Stimulated activated CD4-positive, alpha-beta T cell treated with anti-CD3 and anti-CD28 coated beads, Interleukin-15, amount 100 ng/mL, for 1 hour (primary cell): ENCODE measurements at regions not wholly inside any gene's neighbourhood (a gene's known extent, or its start where the extent isn't known, plus 50 kb on each side); places are given as distances from the start of the nearest gene placed in this dataset.

Experiments
- DNase-seq, 2 donors: peaks; one replicate each; pipeline ENCODE4 v3.0.0-alpha.2; 2020; ENCODE audit warnings: low read depth in 1 of 2, low spot score in 1 of 2

DNA sequence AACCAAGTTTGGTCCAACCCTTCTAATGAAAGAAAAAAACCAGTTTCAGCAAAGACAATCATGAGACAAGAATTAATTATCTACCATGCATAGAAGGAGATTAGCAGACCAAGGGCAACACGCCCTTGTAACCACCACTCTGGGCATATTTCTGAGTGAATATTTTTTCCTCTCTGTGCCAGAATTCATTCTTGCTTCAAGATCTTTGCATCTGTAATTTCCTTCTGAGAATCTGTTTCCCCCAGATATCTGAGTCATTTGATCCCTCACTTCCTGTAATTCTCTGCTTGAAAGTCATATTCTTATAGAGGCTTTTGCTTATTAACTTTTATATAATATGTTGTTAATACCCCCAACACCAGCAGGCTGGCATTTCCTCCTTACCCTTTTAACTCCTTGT, 243.7 kb downstream of the SLC16A7 start:
- DNase-seq, result no peak

DNA sequence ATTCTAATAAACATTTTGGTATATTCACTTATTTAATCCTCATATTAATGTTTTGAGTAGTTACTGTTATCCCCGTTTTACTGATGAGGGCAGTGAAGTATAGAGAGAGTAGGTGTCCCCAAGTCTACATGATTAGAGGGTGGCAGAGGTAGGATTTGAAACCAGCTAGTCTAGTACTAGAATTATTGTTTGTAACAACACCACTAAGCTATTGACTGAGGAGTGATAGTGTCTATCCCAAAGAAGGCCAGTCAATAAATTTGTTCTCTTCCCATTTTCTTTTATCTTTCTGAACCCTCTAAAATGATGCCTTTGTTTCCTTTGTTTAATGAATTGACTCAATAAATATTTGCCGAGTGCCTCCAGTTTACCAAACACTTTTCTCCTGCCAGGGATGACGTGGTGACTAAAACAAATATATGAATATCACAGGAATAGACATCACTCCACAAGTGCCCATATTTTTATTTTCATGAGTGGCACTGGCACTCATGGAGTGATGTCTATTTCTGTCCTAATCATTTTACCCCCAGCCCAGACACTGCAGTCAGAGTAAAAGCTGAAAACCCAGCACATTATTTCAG, 247.5 kb downstream of the SLC16A7 start:
- no peak for DNase-seq

DNA sequence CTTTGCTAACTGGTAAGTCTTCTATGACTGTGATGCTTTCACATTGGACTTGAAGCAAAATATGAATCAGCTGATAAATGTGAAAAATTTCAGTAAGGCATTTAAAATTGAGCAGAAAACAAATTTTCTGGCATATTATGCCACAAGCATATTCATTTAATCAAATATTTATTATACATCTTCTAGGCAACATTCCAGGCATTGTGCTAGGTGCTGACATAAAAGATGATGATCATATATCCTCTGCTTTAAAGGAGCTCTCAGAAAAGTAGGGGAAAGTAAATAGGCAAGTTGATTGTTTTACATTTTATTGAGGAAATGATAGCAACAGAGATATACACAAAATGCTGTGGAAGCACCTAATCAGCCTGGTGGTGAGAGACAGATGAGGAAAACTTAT, 248.9 kb downstream of the SLC16A7 start:
- DNase-seq, result no peak

DNA sequence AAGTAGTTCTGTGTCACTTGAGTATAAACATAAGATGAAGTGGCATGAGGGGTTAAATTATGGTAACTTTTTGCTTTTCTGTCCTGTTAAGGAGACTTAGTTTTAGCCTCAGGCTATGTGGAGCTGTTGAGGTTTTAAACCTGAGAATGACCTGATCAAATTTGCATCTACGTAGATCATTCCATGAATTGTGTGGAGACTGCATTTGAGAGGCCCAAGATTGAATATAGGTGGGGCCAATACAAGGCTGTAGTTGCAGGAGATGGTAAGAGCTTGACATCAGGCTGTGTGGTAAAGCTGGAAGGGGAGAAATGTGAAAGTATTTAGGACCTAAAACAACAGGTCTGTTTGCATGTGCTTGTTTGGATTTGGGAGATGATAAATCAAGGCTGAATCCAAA, 249.5 kb downstream of the SLC16A7 start:
- DNase-seq, result no peak

DNA sequence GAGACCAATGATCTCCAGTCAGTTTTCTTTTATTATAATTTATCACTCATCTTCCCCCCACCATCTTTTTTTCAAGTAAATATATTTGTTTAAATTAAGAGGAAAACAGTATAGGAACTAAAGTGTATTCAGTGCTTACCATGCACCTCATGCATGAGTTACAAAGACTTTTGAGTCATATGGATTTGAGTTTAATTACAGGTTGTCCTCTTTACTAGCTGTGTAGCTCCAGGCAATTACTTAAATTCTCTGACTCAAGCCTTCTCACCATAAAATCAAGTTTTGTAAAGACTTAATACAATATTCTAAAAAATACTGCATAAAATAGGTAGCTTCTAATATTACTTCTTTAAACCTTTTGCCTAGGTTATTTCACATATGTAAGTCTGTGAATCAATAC, 251.3 kb downstream of the SLC16A7 start:
- DNase-seq, result no peak

DNA sequence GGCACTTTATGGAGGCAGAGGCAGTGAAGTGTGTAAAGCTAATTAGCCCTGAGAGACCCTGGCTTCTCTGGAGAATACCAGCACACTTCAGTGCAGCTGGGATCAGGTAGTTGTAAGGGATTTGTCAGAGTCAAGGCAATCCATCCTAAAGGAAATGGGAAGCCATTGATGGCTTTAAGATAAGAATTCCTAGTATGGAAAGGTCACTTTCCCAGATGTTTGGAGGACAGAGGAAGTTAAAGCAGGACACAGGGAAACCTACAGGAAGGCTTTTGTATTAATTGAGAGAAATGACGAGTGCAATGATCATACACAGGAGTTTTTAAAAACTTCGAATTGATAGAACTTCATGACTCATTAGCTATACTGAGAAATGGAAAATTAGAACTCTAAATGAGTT, 254.4 kb downstream of the SLC16A7 start:
- DNase-seq, result no peak

DNA sequence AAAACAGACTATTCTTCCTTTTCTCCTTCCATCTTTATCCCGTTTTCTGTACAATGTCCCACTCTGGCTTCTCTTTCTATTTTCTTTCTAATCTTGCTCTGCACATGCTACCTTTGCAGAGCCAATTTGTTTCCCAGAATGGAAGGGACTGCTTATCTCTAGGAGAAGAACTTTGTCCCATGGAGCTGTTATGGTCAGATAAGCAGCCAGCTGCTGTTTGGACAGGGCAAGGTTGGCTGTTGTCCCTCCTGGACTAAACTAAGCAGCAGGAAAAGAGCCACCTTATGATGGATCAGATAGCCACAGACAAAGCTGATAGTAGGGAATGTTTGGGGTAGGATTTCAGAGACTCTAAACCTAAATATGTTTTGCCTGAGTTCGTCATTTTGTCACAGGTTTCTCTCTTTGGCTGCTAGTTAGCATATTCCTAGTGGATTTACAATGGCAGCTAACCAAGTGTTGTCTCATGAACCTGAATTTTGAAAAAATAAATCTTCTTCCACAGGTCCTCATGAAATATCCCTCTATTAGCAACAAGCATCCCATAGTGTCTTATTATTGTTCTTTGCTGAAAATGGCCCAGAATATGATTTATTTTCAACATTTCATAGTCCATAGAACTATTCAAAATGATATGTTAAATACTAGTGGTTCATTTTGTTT, 262.8 kb downstream of the SLC16A7 start:
- DNase-seq, result no peak

DNA sequence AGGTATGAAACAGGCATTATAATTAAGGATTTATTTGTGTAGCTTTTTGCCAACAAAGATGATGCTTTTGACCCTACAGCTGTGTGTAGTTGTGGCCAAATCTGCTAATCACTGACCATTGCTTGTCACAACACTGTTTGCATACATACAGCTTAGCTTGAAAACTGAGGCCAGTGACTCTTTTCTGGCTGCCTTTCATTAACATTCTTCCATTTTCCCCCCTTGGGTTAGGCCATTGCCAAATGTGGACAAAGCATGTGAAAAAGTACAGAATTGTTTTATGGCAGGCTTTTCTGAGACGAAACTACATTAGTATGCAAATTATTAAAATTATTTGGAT, 263.3 kb downstream of the SLC16A7 start:
- DNase-seq, result no peak

DNA sequence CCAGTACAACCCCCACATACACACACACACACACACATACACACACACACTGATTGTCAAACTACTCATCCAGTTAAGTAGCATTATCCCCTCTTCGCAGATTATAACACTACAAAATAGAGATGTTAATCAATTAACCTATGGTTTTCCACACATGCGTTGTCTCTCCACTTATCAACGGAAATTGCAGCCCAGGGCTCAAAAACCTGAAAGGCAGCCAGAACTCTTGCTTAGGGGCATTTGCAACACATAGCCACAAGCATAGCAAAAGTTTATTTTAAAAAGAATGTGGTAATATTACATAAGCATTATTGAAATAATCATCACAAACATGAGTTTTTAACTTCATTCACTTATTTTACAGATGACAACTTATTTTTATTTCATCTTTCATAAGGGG, 265.8 kb downstream of the SLC16A7 start:
- no peak for DNase-seq

DNA sequence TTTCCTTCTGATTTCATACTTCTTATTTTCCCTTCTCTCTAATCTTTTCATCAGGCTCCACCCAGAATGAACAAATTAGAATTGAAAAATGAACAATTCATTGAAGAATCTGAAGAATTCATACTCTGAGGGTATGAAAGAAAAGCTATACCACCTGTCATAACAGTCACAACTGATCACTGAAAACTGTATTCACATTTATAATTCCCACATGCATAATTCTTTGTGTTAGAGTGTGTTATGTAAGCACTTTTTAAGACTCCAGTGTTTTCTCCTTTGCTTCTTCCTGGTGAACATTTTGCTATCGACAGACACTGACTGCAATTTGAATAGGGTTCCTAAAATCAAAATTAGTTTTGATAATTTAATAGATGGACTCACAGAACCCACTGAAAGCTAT, 271.2 kb downstream of the SLC16A7 start:
- DNase-seq, result no peak

DNA sequence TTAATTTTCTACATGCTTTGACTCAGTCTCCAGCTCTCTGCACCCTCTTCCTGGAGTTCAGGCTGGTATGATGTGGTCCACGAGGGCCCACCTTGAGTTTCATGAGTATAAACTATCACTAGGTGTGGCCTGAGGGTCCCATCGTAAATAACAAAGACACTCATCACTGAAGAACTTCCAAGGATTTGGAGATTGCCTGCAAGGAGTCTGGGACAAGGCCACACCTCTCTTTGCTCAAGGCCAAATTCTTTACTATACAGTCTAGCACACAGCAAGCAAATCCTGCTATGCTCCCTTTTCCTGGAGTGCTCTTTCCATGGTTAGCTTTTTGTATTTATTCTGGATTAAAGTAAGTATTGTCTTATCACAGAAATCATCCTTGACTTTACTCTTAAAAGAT, 271.9 kb downstream of the SLC16A7 start:
- DNase-seq, result no peak

DNA sequence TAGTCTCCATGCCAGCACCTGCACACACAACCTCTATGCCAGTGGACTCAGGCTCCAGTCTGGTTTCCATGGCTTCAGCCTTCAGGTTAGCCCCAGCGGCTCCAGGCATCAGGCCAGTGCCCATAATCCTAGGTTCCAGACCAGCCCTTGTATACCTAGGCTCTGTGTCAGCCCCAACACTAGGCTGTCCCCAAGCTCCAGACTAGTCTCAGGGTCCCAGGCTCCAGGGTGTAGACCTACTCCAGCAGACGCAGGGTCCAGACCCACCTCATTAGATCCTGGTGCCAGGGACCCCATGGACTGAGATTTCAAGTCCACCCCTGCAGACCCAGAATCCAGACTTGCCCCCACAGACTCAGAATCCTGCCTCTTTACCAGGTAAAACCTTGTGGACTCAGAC, 275.9 kb downstream of the SLC16A7 start:
- DNase-seq, result no peak

DNA sequence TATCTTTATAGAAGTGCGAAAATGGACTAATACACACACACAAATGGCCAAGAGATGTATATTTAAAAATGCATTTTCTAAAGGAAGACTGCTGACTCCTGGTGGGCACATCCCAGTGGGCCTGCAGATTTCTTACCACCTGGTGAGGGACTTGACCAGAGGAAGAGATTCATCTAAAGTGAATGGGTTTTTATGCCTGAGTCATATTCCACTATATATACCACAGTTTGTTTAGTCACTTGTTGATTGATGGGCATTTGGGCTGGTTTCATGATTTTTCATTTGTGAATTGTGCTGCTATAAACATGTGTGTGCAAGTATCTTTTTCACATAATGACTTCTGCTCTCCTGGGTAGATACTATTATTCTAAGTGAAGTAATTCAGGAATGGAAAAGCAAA, 277.3 kb downstream of the SLC16A7 start:
- DNase-seq, result no peak

DNA sequence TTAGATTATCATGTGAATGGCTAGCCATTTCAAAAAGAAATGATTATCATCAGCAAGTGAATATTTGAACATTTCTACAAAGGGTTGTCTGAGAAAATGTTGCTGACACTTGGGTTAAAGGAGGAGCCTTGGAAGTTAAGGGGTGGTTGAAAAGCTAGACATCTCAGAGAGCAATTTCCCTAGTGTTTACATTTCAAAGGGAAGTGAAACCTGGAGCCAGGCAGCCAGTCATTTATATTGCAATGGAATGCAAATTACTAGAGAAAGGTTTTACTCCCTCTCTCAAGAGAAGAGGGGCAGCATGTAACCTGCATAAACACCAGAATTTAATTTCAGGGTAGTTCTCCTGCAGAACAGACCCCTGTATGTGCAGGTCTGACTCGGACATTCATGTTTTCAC, 279.0 kb downstream of the SLC16A7 start:
- DNase-seq, result no peak

DNA sequence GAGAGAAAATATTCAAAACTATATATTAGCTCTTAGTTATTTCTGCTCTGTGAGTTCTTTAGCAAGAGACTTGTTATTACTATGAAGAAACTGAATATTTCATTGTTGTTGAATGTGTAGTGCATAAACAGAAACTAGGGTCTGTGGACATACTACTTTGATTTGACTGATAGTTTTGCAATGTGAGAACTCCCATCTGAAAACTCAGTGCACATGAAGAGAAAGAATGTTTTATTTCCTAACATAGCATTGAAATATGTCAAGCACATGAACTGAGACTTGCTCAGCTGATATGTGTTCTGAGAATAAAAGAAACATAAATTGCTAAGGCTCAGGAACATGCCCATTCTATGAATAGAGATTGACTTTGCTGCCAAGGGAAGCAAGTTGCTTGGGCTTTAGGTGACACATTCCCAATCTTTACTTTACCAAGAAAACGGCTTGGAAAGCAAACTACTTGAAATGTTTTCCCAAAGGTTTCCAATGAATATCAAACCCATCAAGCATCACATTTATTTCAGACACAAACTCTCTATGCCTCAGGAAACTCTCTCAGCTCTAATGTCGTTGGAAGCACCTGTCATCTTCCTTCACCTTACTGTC, 290.4 kb downstream of the SLC16A7 start:
- no peak for DNase-seq

DNA sequence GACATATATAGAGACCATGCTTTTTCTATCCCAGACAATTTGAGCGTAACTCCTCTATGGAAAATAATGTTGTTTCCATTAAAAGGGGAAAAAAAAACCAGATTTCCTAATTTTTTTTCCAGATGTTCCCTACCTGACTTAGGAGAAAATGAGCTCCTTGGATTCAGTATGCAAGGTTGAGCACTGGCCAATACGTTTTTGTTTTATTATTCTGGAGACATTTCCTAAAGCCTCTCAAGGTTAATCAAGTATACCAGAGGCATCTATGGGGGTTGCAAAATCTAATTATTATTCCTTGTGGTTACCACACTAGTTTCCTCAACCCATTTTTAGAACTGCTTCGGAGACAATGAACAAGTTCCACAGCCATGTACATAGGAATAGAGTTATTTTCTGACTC, 291.3 kb downstream of the SLC16A7 start:
- no peak for DNase-seq

DNA sequence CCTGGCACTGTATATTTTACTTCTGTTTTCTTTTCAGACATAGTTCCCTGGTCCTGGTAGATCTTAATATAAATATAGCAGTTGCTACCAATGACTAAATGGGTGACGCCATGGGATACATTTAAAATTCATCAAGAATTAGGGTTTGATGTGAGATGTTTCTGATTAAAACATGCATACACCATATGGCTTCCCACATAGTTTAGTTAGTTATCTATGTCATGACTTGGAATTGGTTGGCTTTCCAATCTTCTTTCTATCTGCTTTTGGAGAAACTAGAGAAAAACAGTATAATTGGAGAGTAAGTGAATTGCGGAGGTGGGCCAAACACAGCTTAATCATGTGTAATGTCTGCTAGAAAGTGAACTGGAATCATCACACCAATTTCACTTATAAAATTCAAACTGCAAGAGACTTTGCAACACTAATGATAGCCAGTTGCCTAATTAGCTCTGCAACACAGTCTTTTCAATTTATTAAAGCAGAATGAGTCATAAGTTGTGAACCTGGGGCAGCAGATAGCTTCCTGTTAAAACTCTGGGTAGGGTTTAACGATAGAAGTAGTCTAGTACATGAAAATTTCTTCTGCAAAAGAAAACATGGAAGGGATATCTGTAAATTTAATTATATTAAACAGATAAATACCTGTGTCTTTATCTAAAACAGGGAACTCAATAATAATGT, 295.2 kb downstream of the SLC16A7 start:
- DNase-seq, result no peak

DNA sequence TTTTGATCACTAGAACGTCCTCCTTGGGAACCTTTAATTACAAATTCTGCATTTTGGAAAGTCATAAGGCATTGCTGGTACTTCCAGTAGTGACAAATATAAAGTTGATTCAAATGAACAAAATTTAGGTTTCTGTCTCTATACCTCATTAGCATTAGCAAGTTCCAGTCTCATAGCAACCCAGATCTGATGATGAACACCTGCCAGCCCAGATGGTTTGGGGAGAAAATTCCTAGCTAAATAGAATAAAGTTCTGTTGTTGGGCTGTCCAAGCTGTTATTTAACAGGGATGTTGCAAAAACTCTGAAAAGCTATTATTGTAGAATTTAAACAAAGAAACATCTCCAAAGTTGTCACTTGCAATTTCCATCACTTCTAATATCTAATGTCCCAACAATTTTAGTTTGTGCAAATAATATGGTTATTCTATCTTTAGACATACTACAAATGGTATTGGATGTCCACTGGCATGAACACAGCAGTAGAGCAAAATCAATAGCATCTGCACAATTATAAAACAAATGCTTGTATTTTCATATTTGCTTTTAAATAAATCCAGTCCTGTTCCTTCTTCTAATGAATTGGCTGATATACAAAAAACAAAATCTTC, 299.4 kb downstream of the SLC16A7 start:
- DNase-seq, result no peak

DNA sequence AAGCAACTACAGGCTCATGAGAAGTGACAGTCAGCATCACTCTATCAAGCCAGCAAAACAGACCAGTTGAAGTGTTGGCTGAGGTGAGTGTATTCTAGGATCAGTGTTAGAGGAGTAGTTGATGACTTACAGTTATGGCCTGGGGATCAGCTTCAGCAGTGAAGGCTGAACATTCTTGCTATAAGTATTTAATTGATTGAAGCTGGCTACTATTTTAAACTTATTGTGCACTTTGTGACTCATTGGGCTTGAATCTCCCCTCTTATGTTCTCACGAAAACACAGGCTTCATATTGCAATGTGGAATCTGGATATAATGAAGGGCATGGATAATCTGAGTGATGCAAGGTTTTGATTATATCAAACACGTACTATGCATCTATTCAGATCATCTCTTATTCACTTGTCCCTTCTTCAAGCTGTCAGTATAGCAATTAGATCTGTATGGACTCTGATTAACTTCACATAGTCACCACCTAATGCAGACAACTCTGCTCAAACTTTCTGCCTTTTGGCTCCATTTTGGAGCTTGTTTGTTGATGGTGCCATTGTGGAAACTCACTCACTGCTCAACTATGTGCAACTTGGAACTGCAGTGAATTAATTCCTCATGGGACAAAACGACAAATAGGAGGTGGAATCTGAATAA, 309.2 kb downstream of the SLC16A7 start:
- no peak for DNase-seq

DNA sequence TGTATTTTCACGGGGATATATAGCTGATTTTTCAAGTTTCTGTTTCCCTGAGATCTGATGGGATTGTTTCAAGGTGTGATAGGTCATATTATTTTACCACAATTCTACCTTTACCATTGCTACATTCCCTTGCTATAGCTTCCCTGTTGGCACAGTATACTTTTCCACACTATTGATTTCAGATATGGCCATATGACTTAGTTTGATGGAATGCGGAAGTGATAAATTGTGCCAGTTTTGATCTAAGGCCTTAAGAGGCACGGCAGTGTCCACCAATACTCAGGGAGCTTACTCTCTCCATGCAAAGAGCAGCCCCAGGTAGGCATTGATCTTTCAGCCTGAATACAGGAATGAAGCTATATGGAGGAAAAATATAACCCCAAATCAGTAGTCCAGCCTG, 315.7 kb downstream of the SLC16A7 start:
- no peak for DNase-seq

DNA sequence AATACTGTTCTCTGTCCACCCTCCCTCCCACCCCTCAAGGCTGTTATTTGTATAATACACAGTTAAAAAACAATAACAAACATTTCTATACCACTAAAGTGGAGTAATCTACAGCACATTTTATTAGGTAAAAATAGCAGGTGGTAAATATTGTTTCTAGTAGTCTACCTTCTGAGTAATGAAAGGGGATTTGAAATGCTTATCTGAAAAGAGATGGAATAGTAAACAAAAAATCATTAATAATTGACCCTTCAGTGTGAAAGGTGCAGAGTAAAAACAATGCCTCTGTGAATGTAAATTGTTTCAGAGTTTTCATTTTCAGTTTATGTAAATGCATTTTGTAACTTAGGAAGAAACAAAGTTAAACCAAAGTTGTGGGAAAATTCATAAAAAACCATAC, 321.2 kb downstream of the SLC16A7 start:
- no peak for DNase-seq

DNA sequence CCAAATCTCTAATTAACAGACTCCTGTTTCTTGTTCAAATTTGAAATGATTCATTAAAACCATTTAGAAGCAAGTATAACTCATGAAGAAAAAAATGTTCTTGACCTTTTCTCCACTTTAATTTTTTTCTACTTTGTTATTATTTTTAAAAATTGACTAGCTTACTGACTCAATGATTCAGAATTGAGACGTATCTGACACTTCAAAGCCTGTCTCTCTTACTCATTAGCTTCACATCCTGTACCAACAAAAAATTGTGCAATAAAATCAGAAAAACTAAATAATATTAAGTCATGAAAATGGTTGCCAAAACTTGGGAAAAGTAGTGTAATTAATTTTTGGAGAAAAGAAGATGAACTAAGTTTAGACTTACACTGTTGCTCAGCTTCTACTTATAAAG, 331.2 kb downstream of the SLC16A7 start:
- no peak for DNase-seq
